ENCODE measurements at regions not wholly inside any gene's neighbourhood (a gene's known extent, or its start where the extent isn't known, plus 50 kb on each side); places are given as distances from the start of the nearest gene placed in this dataset.

- no peak for TF ChIP-seq CTCF (IDR thresholded peaks at IDR 0.05; ENCODE audit: unreplicated experiment)
- H3K36me3 Mint-ChIP-seq (ENCODE audit: insufficient read depth, unreplicated experiment) = no peaks in the 10 kb centered on the region
- BruUV-seq (replicated peaks) = no TSS peak
- CTCF ChIA-PET = no interaction called here
- no peaks in the 10 kb centered on the region for H3K27me3 Mint-ChIP-seq (ENCODE audit: unreplicated experiment)
- DNase-seq = no peak
- intact Hi-C loops (cut with micrococcal nuclease; ENCODE audit: unreplicated experiment) = no loop called here
- H3K27ac Mint-ChIP-seq (ENCODE audit: unreplicated experiment) = peak overlapping the region; percentile 38
- peaks cover 3% of the 10 kb centered on the region for H3K9me3 Mint-ChIP-seq (ENCODE audit: low read depth, unreplicated experiment)
- peaks cover 8% of the 10 kb centered on the region for H3K4me1 Mint-ChIP-seq (ENCODE audit: low read depth, unreplicated experiment)
- H3K4me3 Mint-ChIP-seq (ENCODE audit: low read depth, unreplicated experiment) = no peak overlapping the region
Observed at GRCh38 chr12:69001251-69001650, 68.3 kb upstream of the CPM start.

- Mint-ChIP-seq H3K9me3 (ENCODE audit: low read depth, unreplicated experiment) (peaks cover 3% of the 10 kb centered on the region), H3K27ac (ENCODE audit: unreplicated experiment) (no peak overlapping the region), H3K36me3 (ENCODE audit: insufficient read depth, unreplicated experiment) (no peaks in the 10 kb centered on the region), H3K4me1 (ENCODE audit: low read depth, unreplicated experiment) (peaks cover 19% of the 10 kb centered on the region), H3K27me3 (ENCODE audit: unreplicated experiment) (no peaks in the 10 kb centered on the region), H3K4me3 (ENCODE audit: low read depth, unreplicated experiment) (no peak overlapping the region)
- no TSS peak for BruUV-seq (replicated peaks)
- CTCF ChIA-PET = no interaction called here
- DNase-seq = no peak
- intact Hi-C loops (cut with micrococcal nuclease; ENCODE audit: unreplicated experiment) = no loop called here
- TF ChIP-seq CTCF (IDR thresholded peaks at IDR 0.05; ENCODE audit: unreplicated experiment) = no peak
Observed at GRCh38 chr12:69002969-69003368, 70.0 kb upstream of the CPM start.

GRCh38 chr12:69003991-69004390 lies 71.0 kb upstream of the CPM start:
- no peak for DNase-seq
- Mint-ChIP-seq H3K27me3 (ENCODE audit: unreplicated experiment) (no peaks in the 10 kb centered on the region), H3K9me3 (ENCODE audit: low read depth, unreplicated experiment) (peaks cover 3% of the 10 kb centered on the region), H3K4me1 (ENCODE audit: low read depth, unreplicated experiment) (peaks cover 29% of the 10 kb centered on the region), H3K36me3 (ENCODE audit: insufficient read depth, unreplicated experiment) (peaks cover 3% of the 10 kb centered on the region), H3K27ac (ENCODE audit: unreplicated experiment) (no peak overlapping the region), H3K4me3 (ENCODE audit: low read depth, unreplicated experiment) (no peak overlapping the region)
- CTCF ChIA-PET = no interaction called here
- BruUV-seq (replicated peaks) = no TSS peak
- TF ChIP-seq CTCF (IDR thresholded peaks at IDR 0.05; ENCODE audit: unreplicated experiment) = no peak
- intact Hi-C loops (cut with micrococcal nuclease; ENCODE audit: unreplicated experiment) = no loop called here

- Mint-ChIP-seq H3K4me3 (ENCODE audit: low read depth, unreplicated experiment) (no peak overlapping the region), H3K4me1 (ENCODE audit: low read depth, unreplicated experiment) (peaks cover 23% of the 10 kb centered on the region), H3K36me3 (ENCODE audit: insufficient read depth, unreplicated experiment) (peaks cover 3% of the 10 kb centered on the region), H3K27me3 (ENCODE audit: unreplicated experiment) (no peaks in the 10 kb centered on the region), H3K27ac (ENCODE audit: unreplicated experiment) (no peak overlapping the region), H3K9me3 (ENCODE audit: low read depth, unreplicated experiment) (no peaks in the 10 kb centered on the region)
- no TSS peak for BruUV-seq (replicated peaks)
- intact Hi-C loops (cut with micrococcal nuclease; ENCODE audit: unreplicated experiment) = no loop called here
- CTCF ChIA-PET = no interaction called here
- TF ChIP-seq CTCF (IDR thresholded peaks at IDR 0.05; ENCODE audit: unreplicated experiment) = no peak
- DNase-seq = no peak
Observed at GRCh38 chr12:69007101-69007854, 74.3 kb upstream of the CPM start.
